Fibroblast of skin of left biceps (primary cell): ENCODE measurements at regions not wholly inside any gene's neighbourhood (a gene's known extent, or its start where the extent isn't known, plus 50 kb on each side); places are given as distances from the start of the nearest gene placed in this dataset.
"Not testable (repeated sequence)": the region's sequence is repeated elsewhere in the genome, so short reads cannot be mapped to it uniquely, and the experiment has no call there.

Experiments
- DNase-seq, 2 experiments: peaks; one replicate each; pipeline ENCODE4 v3.0.0-alpha.2; 2013; ENCODE audit warnings: low read depth in 2 of 2

- no peak for DNase-seq
Measured at GRCh38 chr2:238521002-238521401, 94.3 kb downstream of the ASB1 start.

DNA sequence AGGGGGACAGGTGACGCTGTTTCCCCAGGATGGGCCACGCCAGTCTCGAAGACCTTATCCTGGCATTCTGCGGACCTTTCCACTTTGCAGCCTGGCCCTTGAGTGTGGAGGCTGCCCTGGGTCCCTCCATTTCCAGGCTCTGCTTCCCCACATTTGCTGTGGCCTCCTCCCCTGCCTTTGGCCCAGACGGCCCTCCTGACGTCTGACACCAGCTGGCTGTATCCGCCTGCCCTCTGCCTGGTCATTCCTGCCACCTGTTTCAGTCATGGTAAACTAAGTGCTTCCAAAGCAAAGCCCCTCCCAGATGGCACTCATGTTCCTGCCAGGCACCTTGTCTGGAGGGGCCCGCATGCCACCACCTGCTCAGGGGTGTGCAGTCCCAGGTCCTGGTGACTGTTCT lies 95.1 kb downstream of the ASB1 start:
- no peak for DNase-seq

GRCh38 chr2:238523158-238524110 lies 96.7 kb downstream of the ASB1 start:
- peak; percentile 73 to 74 for DNase-seq

- DNase-seq, result no peak
Measured at GRCh38 chr2:238524426-238524983, 97.8 kb downstream of the ASB1 start.

GRCh38 chr2:238525990-238526389 lies 99.3 kb downstream of the ASB1 start:
- DNase-seq, result no peak

DNA sequence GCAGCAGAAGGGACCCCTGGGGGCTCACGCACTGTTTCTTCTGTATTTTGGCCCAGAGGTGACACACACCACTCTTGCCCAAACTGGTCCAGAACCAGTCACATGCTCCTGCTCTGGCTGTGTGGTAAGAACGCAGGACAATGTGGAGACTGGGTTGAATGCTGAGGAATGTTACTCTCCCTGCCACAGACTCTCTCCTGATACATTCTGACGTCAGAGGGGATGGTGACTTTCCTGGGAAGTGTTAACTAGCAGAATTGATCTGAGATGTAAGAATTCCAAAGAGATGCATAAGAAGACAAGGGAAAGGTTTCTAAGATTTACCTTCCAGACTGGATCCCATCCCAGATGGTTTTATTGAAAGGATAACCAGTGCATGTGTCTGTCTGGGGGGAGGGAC lies 100.8 kb downstream of the ASB1 start:
- peak; percentile 69 for DNase-seq

DNA sequence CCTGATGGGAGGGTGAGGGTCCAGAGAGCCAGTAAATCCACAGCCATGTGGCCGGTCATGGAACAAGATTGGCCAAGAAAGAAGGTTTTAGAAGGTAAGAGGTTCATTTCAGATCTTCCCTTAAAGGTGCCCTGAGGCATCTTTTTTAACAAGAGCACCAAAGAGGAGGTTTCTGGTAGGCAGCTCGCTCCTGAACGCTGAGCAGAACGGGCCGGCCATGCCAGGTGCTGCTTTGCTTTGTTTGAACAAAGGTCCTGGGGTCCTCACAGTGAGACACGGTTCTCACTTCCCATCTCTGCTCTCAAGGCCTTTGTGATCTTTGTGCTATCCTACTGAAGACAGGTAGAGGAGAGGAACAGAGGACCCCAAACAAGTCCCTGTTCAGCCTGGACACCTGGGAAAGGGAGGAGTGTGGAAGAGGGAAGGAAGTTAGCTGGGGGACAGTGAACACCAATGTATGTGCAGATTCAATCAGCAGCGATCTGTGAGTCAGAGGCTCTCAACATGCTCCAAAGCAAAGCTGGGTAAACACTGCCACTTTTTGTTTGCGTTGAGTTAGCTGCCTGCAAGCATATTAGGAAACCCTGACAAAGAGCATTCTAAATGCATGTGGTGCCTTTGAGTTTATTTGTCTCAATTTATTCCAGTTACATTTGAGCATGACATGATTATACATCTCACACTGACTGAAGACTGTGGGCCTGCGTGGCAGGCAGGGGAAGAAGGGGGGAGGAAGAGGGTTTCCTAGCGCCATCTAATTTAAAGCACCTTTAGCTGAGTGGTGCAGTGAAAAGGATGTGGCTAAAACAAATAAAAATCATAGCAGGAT lies 102.4 kb downstream of the ASB1 start:
- no peak for DNase-seq

DNA sequence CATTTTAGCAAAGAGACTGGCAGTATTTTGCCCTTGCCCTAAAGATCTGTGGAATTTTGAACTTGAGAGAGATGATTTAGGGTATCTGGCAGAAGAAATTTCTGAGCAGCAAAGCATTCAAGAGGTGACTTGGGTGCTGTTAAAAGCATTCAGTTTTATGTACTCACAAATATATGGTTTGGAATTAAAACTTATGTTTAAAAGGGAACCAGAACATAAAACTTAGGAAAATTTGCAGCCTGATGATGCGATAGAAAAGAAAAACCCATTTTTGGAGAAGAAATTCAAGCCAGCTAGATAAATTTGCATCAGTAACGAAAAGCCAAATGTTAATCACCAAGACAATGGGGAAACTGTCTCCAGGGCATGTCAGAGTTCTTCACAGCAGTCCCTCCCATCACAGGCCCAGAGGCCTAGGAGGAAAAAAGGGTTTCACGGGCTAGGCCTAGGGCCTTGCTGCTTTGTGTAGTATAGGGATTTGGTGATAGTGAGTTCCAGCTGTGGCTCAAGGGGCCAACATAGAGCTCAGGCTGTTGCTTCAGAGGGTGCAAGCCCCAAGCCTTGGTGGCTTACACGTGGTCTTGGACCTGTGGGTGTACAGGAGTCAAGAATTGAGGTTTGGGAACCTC lies 104.4 kb downstream of the ASB1 start:
- not testable (repeated sequence) for DNase-seq

DNA sequence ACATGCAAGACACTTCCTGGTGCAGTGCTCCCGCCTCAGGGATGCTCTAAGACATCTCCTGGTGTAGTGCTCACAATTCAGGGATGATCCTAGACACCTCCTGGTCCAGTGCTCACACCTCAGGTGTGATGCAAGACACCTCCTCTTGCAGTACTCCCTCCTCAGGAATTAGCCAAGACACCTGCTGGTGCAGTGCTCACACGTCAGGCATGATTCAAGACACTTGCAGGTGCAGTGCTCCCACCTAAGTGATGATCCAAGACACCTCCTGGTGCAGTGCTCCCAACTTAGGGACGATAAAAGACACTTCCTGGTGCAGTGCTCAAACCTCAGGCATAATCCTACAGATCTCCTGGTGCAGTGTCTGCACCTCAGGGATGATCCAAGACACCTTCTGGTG lies 117.0 kb downstream of the ASB1 start:
- DNase-seq, result not testable (repeated sequence)

DNA sequence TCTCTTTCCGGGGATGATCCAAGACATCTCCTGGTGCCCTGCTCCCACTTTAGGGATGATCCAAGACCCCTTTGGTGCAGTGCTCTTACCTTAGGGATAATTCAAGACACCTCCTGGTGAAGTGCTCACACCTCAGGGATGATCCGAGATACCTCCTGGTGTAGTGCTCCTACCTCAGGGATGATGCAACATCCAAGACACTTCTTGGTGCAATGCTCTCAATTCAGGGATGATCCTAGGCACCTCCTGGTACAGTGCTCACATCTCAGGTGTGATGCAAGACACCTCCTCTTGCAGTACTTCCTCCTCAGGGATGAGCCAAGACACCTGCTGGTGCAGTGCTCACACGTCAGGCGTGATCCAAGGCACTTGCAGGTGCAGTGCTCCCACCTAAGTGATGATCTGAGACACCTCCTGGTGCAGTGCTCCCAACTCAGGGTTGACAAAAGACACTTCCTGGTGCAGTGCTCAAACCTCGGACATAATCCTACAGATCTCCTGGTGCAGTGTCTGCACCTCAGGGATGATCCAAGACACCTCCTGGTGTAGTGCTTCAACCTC lies 122.3 kb downstream of the ASB1 start:
- no peak for DNase-seq

GRCh38 chr2:238549866-238550265 lies 123.1 kb downstream of the ASB1 start:
- no peak for DNase-seq

DNA sequence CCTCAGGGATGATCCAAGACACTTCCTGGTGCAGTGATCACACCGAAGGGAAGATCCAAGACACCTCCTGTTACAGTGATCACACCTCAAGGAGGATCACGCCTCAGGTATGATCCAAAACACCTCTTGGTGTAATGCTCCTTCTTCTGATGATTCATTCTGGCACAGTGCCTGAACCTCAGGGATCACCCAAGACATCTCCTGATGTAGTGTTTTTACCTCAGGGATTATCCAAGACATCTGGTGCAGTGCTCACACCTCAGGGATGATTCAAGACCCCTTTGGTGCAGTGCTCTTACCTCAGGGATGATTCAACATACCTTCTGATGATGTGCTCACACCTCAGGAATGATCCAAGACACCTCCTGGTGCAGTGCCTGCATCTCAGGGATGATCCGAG lies 124.4 kb downstream of the ASB1 start:
- DNase-seq, result no peak

DNA sequence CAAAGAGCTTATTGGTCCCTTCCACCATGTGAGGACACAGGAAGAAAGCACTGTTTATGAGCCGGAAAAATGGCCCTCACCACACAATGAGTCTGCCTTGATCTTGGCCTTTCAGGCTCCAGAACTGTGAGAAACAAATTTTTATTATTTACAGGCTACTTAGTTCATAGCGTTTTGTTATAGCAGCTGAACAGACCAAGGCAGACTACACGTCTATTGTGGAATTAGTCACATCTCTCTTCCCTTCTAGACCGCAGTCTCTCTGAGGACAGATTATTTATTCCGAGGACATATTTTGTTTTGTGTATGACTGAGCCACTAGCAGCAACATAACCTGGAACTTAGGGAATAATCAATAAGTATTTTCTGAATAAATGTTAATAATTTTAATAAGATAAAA lies 125.5 kb downstream of the ASB1 start:
- DNase-seq, result no peak

DNA sequence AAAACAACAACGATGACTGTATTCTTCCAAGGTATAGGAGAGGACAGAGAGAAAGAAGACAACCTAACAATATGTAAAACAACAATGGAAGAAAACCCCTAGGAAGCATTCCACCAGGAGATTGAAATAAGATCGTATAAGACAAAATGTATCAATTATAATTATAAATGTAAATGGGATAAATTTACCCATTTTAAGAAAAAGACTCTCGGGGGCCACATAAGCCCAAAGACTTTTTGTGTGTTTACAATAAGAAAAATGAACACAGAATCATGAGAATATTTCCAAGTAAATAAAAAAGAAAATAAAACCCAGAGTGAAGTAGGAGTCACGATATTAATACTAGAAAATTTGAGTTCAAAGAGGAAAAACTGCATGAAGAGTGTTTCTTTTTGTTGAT lies 126.4 kb downstream of the ASB1 start:
- DNase-seq, result no peak

GRCh38 chr2:238554468-238555315 lies 128.0 kb downstream of the ASB1 start:
- no peak for DNase-seq

GRCh38 chr2:238555786-238556542 lies 129.2 kb downstream of the ASB1 start:
- no peak for DNase-seq

DNA sequence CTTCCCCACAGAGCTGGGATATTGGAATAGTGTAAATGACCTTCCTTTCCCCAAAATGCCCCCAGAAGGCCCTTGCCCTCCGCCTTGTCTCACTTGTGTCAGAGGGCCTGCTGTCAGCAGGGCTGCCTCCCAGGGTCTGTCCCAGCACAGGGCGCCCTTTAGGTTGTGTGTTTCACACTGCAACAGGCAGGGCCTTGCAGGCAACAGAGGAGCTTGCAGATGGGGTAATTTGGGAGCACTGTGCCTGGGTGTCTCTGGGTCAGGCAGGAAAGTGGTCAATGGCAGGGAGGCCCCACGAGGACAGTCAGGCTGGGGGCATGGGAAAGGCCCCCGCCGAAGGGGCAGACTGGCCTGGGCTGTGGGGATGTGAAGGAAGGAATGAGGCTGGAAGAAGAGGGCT lies 130.7 kb downstream of the ASB1 start:
- DNase-seq, result no peak

DNA sequence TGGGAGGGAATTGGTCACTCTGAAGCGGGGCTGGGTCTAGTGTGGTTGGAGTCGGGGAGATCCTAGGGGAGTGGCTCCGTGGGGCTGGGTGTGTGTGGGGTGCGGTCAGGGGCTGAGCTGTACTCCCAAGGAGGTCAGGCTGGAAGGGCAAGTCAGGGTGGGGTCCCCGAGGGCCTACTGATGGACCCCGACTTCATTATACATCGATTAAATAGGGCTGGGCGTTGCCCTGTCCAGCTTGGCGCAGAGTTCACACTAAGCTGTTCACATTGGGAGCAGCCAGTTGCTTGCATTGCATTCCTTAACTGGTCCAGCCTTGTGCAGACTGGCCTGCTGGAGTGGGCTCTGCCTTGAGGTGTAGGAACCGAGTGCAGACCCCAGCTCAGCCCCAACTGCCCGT lies 131.2 kb downstream of the ASB1 start:
- DNase-seq, result no peak

DNA sequence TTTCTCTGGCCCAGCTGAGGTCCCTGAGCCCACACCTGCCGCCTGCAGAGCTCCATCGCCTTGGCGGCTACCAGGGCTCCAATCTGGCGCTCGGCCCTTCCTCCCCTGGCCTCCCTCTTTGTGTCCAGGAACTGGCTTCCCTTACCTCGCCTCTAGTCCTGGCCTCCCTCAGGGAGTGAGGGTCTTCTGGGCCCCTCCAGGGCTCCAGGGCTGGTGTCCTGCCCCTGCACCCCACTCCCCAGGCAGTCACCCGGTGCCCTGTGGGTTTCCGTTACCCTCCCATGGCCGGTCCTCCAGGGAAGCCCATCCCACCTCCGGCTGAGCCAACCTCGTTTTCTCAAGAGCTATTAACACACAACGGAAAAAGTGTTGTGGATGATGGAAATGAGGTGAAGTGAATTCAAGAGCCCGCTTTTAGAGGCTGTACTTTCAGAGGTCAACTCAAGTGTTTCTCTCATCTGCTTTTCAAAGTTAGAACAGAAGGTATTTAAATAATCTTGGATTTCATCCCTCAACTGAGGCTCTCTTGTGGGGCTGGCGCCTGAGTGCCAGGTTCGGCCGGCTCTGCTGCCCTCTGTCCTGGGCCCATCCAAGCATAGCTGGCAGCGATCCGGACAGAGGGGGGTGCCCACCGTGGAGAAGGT lies 131.9 kb downstream of the ASB1 start:
- no peak for DNase-seq
